ENCODE measurements at regions not wholly inside any gene's neighbourhood (a gene's known extent, or its start where the extent isn't known, plus 50 kb on each side); places are given as distances from the start of the nearest gene placed in this dataset.

DNA sequence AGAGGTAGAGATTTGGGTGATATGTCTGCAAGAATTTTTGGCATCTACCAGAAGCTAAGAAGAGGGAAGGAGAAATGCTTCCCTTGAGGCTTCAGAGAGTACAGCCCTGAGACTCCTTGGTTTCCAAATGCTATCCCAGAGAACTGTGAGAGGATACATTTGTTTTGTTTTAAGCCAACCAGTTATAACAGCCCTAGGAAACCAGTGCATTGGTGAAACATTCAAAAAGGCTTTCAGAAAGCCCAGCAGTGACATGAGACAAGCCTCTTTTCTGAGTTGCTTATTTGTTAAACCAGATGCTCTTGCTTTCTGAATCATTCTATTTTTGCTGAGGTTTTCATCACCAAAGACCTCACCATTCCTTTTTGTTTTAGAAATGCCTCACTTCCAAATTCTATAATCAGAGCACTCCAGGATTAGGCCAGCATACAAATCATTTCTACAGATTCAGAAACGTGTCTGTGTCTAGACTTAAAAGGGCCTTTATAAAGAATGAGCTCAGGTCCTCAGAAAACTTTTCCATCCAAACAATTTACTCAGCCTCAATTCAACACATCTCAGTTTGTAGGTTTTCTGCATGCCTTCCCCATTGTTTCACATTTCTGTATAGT, 1617.8 kb upstream of the FLRT2 start:
- TF ChIP-seq POLR2A (IDR thresholded peaks at IDR 0.05) = no peak
- TF ChIP-seq, protein P1, sequence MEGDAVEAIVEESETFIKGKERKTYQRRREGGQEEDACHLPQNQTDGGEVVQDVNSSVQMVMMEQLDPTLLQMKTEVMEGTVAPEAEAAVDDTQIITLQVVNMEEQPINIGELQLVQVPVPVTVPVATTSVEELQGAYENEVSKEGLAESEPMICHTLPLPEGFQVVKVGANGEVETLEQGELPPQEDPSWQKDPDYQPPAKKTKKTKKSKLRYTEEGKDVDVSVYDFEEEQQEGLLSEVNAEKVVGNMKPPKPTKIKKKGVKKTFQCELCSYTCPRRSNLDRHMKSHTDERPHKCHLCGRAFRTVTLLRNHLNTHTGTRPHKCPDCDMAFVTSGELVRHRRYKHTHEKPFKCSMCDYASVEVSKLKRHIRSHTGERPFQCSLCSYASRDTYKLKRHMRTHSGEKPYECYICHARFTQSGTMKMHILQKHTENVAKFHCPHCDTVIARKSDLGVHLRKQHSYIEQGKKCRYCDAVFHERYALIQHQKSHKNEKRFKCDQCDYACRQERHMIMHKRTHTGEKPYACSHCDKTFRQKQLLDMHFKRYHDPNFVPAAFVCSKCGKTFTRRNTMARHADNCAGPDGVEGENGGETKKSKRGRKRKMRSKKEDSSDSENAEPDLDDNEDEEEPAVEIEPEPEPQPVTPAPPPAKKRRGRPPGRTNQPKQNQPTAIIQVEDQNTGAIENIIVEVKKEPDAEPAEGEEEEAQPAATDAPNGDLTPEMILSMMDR (IDR thresholded peaks at IDR 0.05) = no peak
